HepG2 (cell line): ENCODE measurements at regions not wholly inside any gene's neighbourhood (a gene's known extent, or its start where the extent isn't known, plus 50 kb on each side); places are given as distances from the start of the nearest gene placed in this dataset.
A peak's percentile ranks its signal among the peaks of the same experiment; 100 is the strongest.

Source experiments
- CBX2 ChIP-seq, 2 experiments: fragments of 200-600 bp in 1 of 2; sonication (generic); formaldehyde crosslinking in 1 of 2; IDR thresholded peaks; 2 replicates each; pipeline versions ENCODE4 v1.7.0 to v1.8.1; 2018 to 2022; ENCODE audit warnings: low read depth in 2 of 2, low read length in 1 of 2, mild to moderate bottlenecking in 1 of 2, missing genetic modification reagents in 1 of 2
- EED ChIP-seq: sonication (generic); formaldehyde crosslinking; IDR thresholded peaks from 2 replicates; pipeline ENCODE4 v1.5.0; 2020; ENCODE audit warnings: mild to moderate bottlenecking, missing genetic modification reagents
- EZH2 ChIP-seq: conservative IDR thresholded peaks from 2 replicates; pipeline ENCODE4 v1.6.1; 2012; ENCODE audit warnings: mild to moderate bottlenecking, low read depth, low read length, moderate library complexity
- HHEX ChIP-seq: IDR thresholded peaks from 2 replicates; pipeline ENCODE4 v1.6.1; 2016; ENCODE audit warnings: control low read depth
- IKZF4 ChIP-seq: sonication (generic); formaldehyde crosslinking; IDR thresholded peaks from 2 replicates; pipeline ENCODE4 v1.5.1; 2020; ENCODE audit warnings: borderline replicate concordance, mild to moderate bottlenecking, low read depth, missing genetic modification reagents; ENCODE audit errors: not compliant biosample characterization
- NR3C1 ChIP-seq: sonication (generic); formaldehyde crosslinking; IDR thresholded peaks from 2 replicates; pipeline ENCODE4 v1.4.0; 2020; ENCODE audit warnings: missing genetic modification reagents
- RAD21 ChIP-seq: fragments of 450-650 bp; formaldehyde crosslinking; IDR thresholded peaks from 2 replicates; pipeline ENCODE4 v1.5.0; 2020; ENCODE audit warnings: mild to moderate bottlenecking
- RARG ChIP-seq: sonication (generic); formaldehyde crosslinking; IDR thresholded peaks from 2 replicates; pipeline ENCODE4 v1.4.0; 2020; ENCODE audit warnings: low read depth, mild to moderate bottlenecking, missing genetic modification reagents
- SIX1 ChIP-seq: sonication (generic); formaldehyde crosslinking; IDR thresholded peaks from 2 replicates; pipeline ENCODE4 v1.4.0; 2020; ENCODE audit warnings: missing genetic modification reagents, borderline replicate concordance
- TFDP1 ChIP-seq: IDR thresholded peaks from 2 replicates; pipeline ENCODE4 v1.6.1; 2016; ENCODE audit warnings: missing compliant biosample characterization, missing genetic modification reagents, borderline replicate concordance
- ZHX2 ChIP-seq, 2 experiments: sonication (generic) in 1 of 2; formaldehyde crosslinking in 1 of 2; IDR thresholded peaks; 2 replicates each; pipeline versions ENCODE4 v1.6.1 to v1.9.0; 2014 to 2022; ENCODE audit warnings: antibody characterized with exemption in 1 of 2, borderline replicate concordance in 1 of 2, inconsistent platforms in 1 of 2, low read depth in 1 of 2, missing genetic modification reagents in 1 of 2
- ZNF282 ChIP-seq: fragments of 450-650 bp; IDR thresholded peaks from 2 replicates; pipeline ENCODE4 v1.6.1; 2018; ENCODE audit not compliant: partially characterized antibody
- ZNF546 ChIP-seq: sonication (generic); formaldehyde crosslinking; conservative IDR thresholded peaks from 2 replicates; pipeline ENCODE4 v1.8.1; 2023; ENCODE audit warnings: mild to moderate bottlenecking, missing genetic modification reagents
- ZSCAN30 ChIP-seq: sonication (generic); formaldehyde crosslinking; IDR thresholded peaks from 2 replicates; pipeline ENCODE4 v1.5.0; 2020; ENCODE audit warnings: mild to moderate bottlenecking, missing genetic modification reagents
- TF ChIP-seq, protein P1 (sequence below): IDR thresholded peaks from 2 replicates; pipeline ENCODE4 v1.6.1; 2016; ENCODE audit warnings: missing genetic modification reagents, missing compliant biosample characterization
- TF ChIP-seq, protein P2 (sequence below): sonication (generic); formaldehyde crosslinking; IDR thresholded peaks from 2 replicates; pipeline ENCODE4 v1.5.0; 2020; ENCODE audit warnings: mild to moderate bottlenecking, missing genetic modification reagents, borderline replicate concordance
- TF ChIP-seq, protein P3 (sequence below): IDR thresholded peaks from 2 replicates; pipeline ENCODE4 v1.6.1; 2016; ENCODE audit warnings: low read depth, borderline replicate concordance

GRCh38 chr6:53728570-53729194 lies 63.1 kb upstream of the KLHL31 start (continued):
- no peak for TF ChIP-seq ZHX2 (IDR thresholded peaks at IDR 0.05; ENCODE audit: low read depth)
- TF ChIP-seq ZHX2 (CRISPR knock-in tag; IDR thresholded peaks at IDR 0.05; ENCODE audit: borderline replicate concordance), result no peak
- no peak for TF ChIP-seq IKZF4
- TF ChIP-seq RAD21 (CRISPR knock-in tag), result peak; percentile 47; the same call in 1 of the 2 replicates
- TF ChIP-seq HHEX (CRISPR knock-in tag), result no peak
- TF ChIP-seq, protein P1, sequence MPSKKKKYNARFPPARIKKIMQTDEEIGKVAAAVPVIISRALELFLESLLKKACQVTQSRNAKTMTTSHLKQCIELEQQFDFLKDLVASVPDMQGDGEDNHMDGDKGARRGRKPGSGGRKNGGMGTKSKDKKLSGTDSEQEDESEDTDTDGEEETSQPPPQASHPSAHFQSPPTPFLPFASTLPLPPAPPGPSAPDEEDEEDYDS (CRISPR knock-in tag), result no peak
- TF ChIP-seq EED, result no peak
- TF ChIP-seq RARG, result no peak
- TF ChIP-seq, protein P2, sequence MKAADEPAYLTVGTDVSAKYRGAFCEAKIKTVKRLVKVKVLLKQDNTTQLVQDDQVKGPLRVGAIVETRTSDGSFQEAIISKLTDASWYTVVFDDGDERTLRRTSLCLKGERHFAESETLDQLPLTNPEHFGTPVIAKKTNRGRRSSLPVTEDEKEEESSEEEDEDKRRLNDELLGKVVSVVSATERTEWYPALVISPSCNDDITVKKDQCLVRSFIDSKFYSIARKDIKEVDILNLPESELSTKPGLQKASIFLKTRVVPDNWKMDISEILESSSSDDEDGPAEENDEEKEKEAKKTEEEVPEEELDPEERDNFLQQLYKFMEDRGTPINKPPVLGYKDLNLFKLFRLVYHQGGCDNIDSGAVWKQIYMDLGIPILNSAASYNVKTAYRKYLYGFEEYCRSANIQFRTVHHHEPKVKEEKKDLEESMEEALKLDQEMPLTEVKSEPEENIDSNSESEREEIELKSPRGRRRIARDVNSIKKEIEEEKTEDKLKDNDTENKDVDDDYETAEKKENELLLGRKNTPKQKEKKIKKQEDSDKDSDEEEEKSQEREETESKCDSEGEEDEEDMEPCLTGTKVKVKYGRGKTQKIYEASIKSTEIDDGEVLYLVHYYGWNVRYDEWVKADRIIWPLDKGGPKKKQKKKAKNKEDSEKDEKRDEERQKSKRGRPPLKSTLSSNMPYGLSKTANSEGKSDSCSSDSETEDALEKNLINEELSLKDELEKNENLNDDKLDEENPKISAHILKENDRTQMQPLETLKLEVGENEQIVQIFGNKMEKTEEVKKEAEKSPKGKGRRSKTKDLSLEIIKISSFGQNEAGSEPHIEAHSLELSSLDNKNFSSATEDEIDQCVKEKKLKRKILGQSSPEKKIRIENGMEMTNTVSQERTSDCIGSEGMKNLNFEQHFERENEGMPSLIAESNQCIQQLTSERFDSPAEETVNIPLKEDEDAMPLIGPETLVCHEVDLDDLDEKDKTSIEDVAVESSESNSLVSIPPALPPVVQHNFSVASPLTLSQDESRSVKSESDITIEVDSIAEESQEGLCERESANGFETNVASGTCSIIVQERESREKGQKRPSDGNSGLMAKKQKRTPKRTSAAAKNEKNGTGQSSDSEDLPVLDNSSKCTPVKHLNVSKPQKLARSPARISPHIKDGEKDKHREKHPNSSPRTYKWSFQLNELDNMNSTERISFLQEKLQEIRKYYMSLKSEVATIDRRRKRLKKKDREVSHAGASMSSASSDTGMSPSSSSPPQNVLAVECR, result no peak
- no peak for TF ChIP-seq SIX1 (CRISPR knock-in tag)
- TF ChIP-seq ZNF546, result no peak
- TF ChIP-seq, protein P3, sequence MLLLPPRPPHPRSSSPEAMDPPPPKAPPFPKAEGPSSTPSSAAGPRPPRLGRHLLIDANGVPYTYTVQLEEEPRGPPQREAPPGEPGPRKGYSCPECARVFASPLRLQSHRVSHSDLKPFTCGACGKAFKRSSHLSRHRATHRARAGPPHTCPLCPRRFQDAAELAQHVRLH (CRISPR knock-in tag), result no peak
- no peak for TF ChIP-seq CBX2 (IDR thresholded peaks at IDR 0.05; ENCODE audit: low read depth, low read length)
- no peak for TF ChIP-seq CBX2 (CRISPR knock-in tag; IDR thresholded peaks at IDR 0.05; ENCODE audit: low read depth)
- no peak for TF ChIP-seq EZH2
- TF ChIP-seq ZNF282, result no peak
- no peak for TF ChIP-seq TFDP1 (CRISPR knock-in tag)
- 0 out of 2 replicates have a peak, but pooled peaks have one; percentile 43 for TF ChIP-seq ZSCAN30 (CRISPR knock-in tag)
- TF ChIP-seq NR3C1 (CRISPR knock-in tag), result no peak
